Activated CD4-positive, alpha-beta memory T cell treated with anti-CD3 and anti-CD28 coated beads for 36 hours (primary cell): ENCODE measurements at regions not wholly inside any gene's neighbourhood (a gene's known extent, or its start where the extent isn't known, plus 50 kb on each side); places are given as distances from the start of the nearest gene placed in this dataset.
"Not testable (repeated sequence)": the region's sequence is repeated elsewhere in the genome, so short reads cannot be mapped to it uniquely, and the experiment has no call there.

ENCODE experiments used
- CTCF ChIA-PET: fragments of 350-600 bp; sonication (Branson Sonifier 250); formaldehyde crosslinking; loops from one replicate; lab custom pipeline; 2021; ENCODE audit warnings: antibody characterized with exemption, inconsistent platforms; lab: Charles Lee
- POLR2A ChIA-PET: fragments of 350-600 bp; sonication (Branson Sonifier 250); formaldehyde crosslinking; loops from one replicate; lab custom pipeline; 2021; ENCODE audit warnings: antibody characterized with exemption; lab: Charles Lee
- DNase-seq: peaks from one replicate; pipeline ENCODE4 v3.0.0-alpha.2; 2020
- H3K27ac Mint-ChIP-seq: one replicate; pipeline ENCODE4 v1.8.0; 2021; ENCODE audit warnings: mixed read lengths
- H3K27me3 Mint-ChIP-seq: one replicate; pipeline ENCODE4 v1.8.0; 2021; ENCODE audit warnings: mixed read lengths
- H3K36me3 Mint-ChIP-seq: one replicate; pipeline ENCODE4 v1.8.0; 2021; ENCODE audit warnings: mixed read lengths
- H3K4me1 Mint-ChIP-seq: one replicate; pipeline ENCODE4 v1.8.0; 2021; ENCODE audit warnings: low read depth, mixed read lengths
- H3K4me3 Mint-ChIP-seq: one replicate; pipeline ENCODE4 v1.8.0; 2021; ENCODE audit warnings: mild to moderate bottlenecking, mixed read lengths
- H3K9me3 Mint-ChIP-seq: one replicate; pipeline ENCODE4 v1.8.0; 2021; ENCODE audit warnings: mixed read lengths
- intact Hi-C: fragments of 100-400 bp; cut with micrococcal nuclease; formaldehyde crosslinking; loops from one replicate; pipeline ENCODE4 v1.15.1; 2023

- H3K9me3 Mint-ChIP-seq, result peaks cover 18% of the 10 kb centered on the region
- no peak overlapping the region for H3K4me3 Mint-ChIP-seq
- ChIA-PET CTCF (no interaction called here), POLR2A (no interaction called here)
- no peaks in the 10 kb centered on the region for H3K4me1 Mint-ChIP-seq
- no peak for DNase-seq
- H3K27ac Mint-ChIP-seq, result no peak overlapping the region
- H3K36me3 Mint-ChIP-seq, result no peaks in the 10 kb centered on the region
- intact Hi-C loops, result no loop called here
- no peaks in the 10 kb centered on the region for H3K27me3 Mint-ChIP-seq
Observed at GRCh38 chr1:96187020-96187419, 534.6 kb upstream of the PTBP2 start.

GRCh38 chr1:96191165-96191564 is 530.4 kb upstream of the PTBP2 start:
- no peak overlapping the region for H3K4me3 Mint-ChIP-seq
- CTCF ChIA-PET, result no interaction called here
- no peaks in the 10 kb centered on the region for H3K36me3 Mint-ChIP-seq
- no peak overlapping the region for H3K27ac Mint-ChIP-seq
- H3K4me1 Mint-ChIP-seq, result no peaks in the 10 kb centered on the region
- H3K27me3 Mint-ChIP-seq, result no peaks in the 10 kb centered on the region
- H3K9me3 Mint-ChIP-seq, result peaks cover 21% of the 10 kb centered on the region
- POLR2A ChIA-PET, result no interaction called here
- no peak for DNase-seq
- intact Hi-C loops, result no loop called here

- no peak for DNase-seq
- Mint-ChIP-seq H3K4me3 (no peak overlapping the region), H3K27me3 (no peaks in the 10 kb centered on the region), H3K36me3 (no peaks in the 10 kb centered on the region), H3K9me3 (no peaks in the 10 kb centered on the region), H3K27ac (no peak overlapping the region), H3K4me1 (no peaks in the 10 kb centered on the region)
- POLR2A ChIA-PET, result no interaction called here
- CTCF ChIA-PET, result no interaction called here
- intact Hi-C loops, result no loop called here
Observed at GRCh38 chr1:96206451-96206850, 515.1 kb upstream of the PTBP2 start.

GRCh38 chr1:96207936-96208335 is 513.6 kb upstream of the PTBP2 start:
- Mint-ChIP-seq H3K4me3 (no peak overlapping the region), H3K4me1 (no peaks in the 10 kb centered on the region), H3K27me3 (no peaks in the 10 kb centered on the region), H3K27ac (no peak overlapping the region), H3K9me3 (no peaks in the 10 kb centered on the region), H3K36me3 (no peaks in the 10 kb centered on the region)
- intact Hi-C loops, result no loop called here
- ChIA-PET POLR2A (no interaction called here), CTCF (no interaction called here)
- no peak for DNase-seq

- no peaks in the 10 kb centered on the region for H3K36me3 Mint-ChIP-seq
- no peaks in the 10 kb centered on the region for H3K9me3 Mint-ChIP-seq
- H3K27ac Mint-ChIP-seq, result no peak overlapping the region
- ChIA-PET CTCF (no interaction called here), POLR2A (no interaction called here)
- no peaks in the 10 kb centered on the region for H3K4me1 Mint-ChIP-seq
- no peak for DNase-seq
- intact Hi-C loops, result no loop called here
- no peak overlapping the region for H3K4me3 Mint-ChIP-seq
- no peaks in the 10 kb centered on the region for H3K27me3 Mint-ChIP-seq
Observed at GRCh38 chr1:96208428-96208827, 513.2 kb upstream of the PTBP2 start.

GRCh38 chr1:96210054-96210453 is 511.5 kb upstream of the PTBP2 start:
- Mint-ChIP-seq H3K4me3 (no peak overlapping the region), H3K36me3 (no peaks in the 10 kb centered on the region), H3K4me1 (no peaks in the 10 kb centered on the region), H3K27me3 (no peaks in the 10 kb centered on the region), H3K9me3 (no peaks in the 10 kb centered on the region), H3K27ac (no peak overlapping the region)
- CTCF ChIA-PET, result no interaction called here
- POLR2A ChIA-PET, result no interaction called here
- DNase-seq, result no peak
- intact Hi-C loops, result no loop called here

- Mint-ChIP-seq H3K36me3 (no peaks in the 10 kb centered on the region), H3K9me3 (peaks cover 3% of the 10 kb centered on the region), H3K4me1 (no peaks in the 10 kb centered on the region), H3K4me3 (no peak overlapping the region), H3K27me3 (no peaks in the 10 kb centered on the region), H3K27ac (no peak overlapping the region)
- no peak for DNase-seq
- intact Hi-C loops, result no loop called here
- CTCF ChIA-PET, result no interaction called here
- POLR2A ChIA-PET, result no interaction called here
Observed at GRCh38 chr1:96211202-96211601, 510.4 kb upstream of the PTBP2 start.

- no peaks in the 10 kb centered on the region for H3K27me3 Mint-ChIP-seq
- H3K27ac Mint-ChIP-seq, result no peak overlapping the region
- no peaks in the 10 kb centered on the region for H3K4me1 Mint-ChIP-seq
- H3K36me3 Mint-ChIP-seq, result no peaks in the 10 kb centered on the region
- no peak for DNase-seq
- intact Hi-C loops, result no loop called here
- ChIA-PET CTCF (no interaction called here), POLR2A (no interaction called here)
- H3K9me3 Mint-ChIP-seq, result peaks cover 3% of the 10 kb centered on the region
- no peak overlapping the region for H3K4me3 Mint-ChIP-seq
Observed at GRCh38 chr1:96214982-96215381, 506.6 kb upstream of the PTBP2 start.

- no peaks in the 10 kb centered on the region for H3K27me3 Mint-ChIP-seq
- intact Hi-C loops, result no loop called here
- H3K4me3 Mint-ChIP-seq, result no peak overlapping the region
- DNase-seq, result no peak
- no peaks in the 10 kb centered on the region for H3K4me1 Mint-ChIP-seq
- CTCF ChIA-PET, result no interaction called here
- H3K36me3 Mint-ChIP-seq, result no peaks in the 10 kb centered on the region
- H3K9me3 Mint-ChIP-seq, result no peaks in the 10 kb centered on the region
- H3K27ac Mint-ChIP-seq, result no peak overlapping the region
- POLR2A ChIA-PET, result no interaction called here
Observed at GRCh38 chr1:96220651-96221050, 500.9 kb upstream of the PTBP2 start.

- H3K4me3 Mint-ChIP-seq, result no peak overlapping the region
- ChIA-PET POLR2A (no interaction called here), CTCF (no interaction called here)
- intact Hi-C loops, result no loop called here
- H3K36me3 Mint-ChIP-seq, result no peaks in the 10 kb centered on the region
- no peaks in the 10 kb centered on the region for H3K9me3 Mint-ChIP-seq
- H3K27ac Mint-ChIP-seq, result no peak overlapping the region
- no peaks in the 10 kb centered on the region for H3K4me1 Mint-ChIP-seq
- DNase-seq, result no peak
- no peaks in the 10 kb centered on the region for H3K27me3 Mint-ChIP-seq
Observed at GRCh38 chr1:96222701-96223100, 498.9 kb upstream of the PTBP2 start.

GRCh38 chr1:96224229-96224628 is 497.4 kb upstream of the PTBP2 start:
- intact Hi-C loops, H3K4me3 Mint-ChIP-seq, H3K4me1 Mint-ChIP-seq, H3K27me3 Mint-ChIP-seq, H3K27ac Mint-ChIP-seq, H3K36me3 Mint-ChIP-seq, CTCF ChIA-PET, POLR2A ChIA-PET, DNase-seq, H3K9me3 Mint-ChIP-seq: not testable (repeated sequence)

- H3K9me3 Mint-ChIP-seq, result no peaks in the 10 kb centered on the region
- no peak for DNase-seq
- no peaks in the 10 kb centered on the region for H3K27me3 Mint-ChIP-seq
- H3K27ac Mint-ChIP-seq, result no peak overlapping the region
- CTCF ChIA-PET, result no interaction called here
- intact Hi-C loops, result no loop called here
- no peaks in the 10 kb centered on the region for H3K36me3 Mint-ChIP-seq
- no peaks in the 10 kb centered on the region for H3K4me1 Mint-ChIP-seq
- H3K4me3 Mint-ChIP-seq, result no peak overlapping the region
- POLR2A ChIA-PET, result no interaction called here
Observed at GRCh38 chr1:96233422-96233821, 488.2 kb upstream of the PTBP2 start.

- ChIA-PET POLR2A (no interaction called here), CTCF (no interaction called here)
- no peak overlapping the region for H3K4me3 Mint-ChIP-seq
- no peaks in the 10 kb centered on the region for H3K27me3 Mint-ChIP-seq
- no peaks in the 10 kb centered on the region for H3K9me3 Mint-ChIP-seq
- no peak overlapping the region for H3K27ac Mint-ChIP-seq
- no peak for DNase-seq
- H3K4me1 Mint-ChIP-seq, result no peaks in the 10 kb centered on the region
- intact Hi-C loops, result no loop called here
- no peaks in the 10 kb centered on the region for H3K36me3 Mint-ChIP-seq
Observed at GRCh38 chr1:96234299-96234698, 487.3 kb upstream of the PTBP2 start.
